A549 (cell line): ENCODE measurements at regions not wholly inside any gene's neighbourhood (a gene's known extent, or its start where the extent isn't known, plus 50 kb on each side); places are given as distances from the start of the nearest gene placed in this dataset.

ENCODE experiments used
- CEBPB ChIP-seq, 2 experiments: fragments of >200 bp in 1 of 2; sonication (Bioruptor Twin) in 1 of 2; formaldehyde crosslinking in 1 of 2; IDR thresholded peaks; 2 replicates each; pipeline ENCODE4 v1.6.1; 2012 to 2016
- HDAC2 ChIP-seq: fragments of 200-600 bp; sonication (generic); IDR thresholded peaks from 2 replicates; pipeline ENCODE4 v1.6.1; 2016
- MYC ChIP-seq: IDR thresholded peaks from 2 replicates; pipeline ENCODE4 v1.6.1; 2012; ENCODE audit warnings: mild to moderate bottlenecking, inconsistent platforms, low read length, improper control_type of control experiment, borderline replicate concordance
- POLR2A ChIP-seq: IDR thresholded peaks from 2 replicates; pipeline ENCODE4 v1.6.1; 2012; ENCODE audit warnings: mild to moderate bottlenecking, low read length
- RAD21 ChIP-seq, 2 experiments: fragments of >200 bp in 1 of 2; sonication (Bioruptor Twin) in 1 of 2; formaldehyde crosslinking in 1 of 2; IDR thresholded peaks in 1 of 2; conservative IDR thresholded peaks in 1 of 2; 2 replicates in 1 of 2; 3 replicates in 1 of 2; pipeline ENCODE4 v1.6.1; 2012 to 2018; ENCODE audit warnings: inconsistent platforms in 1 of 2
- REST ChIP-seq: fragments of 200-600 bp; sonication (generic); IDR thresholded peaks from 2 replicates; pipeline ENCODE4 v1.6.1; 2016; ENCODE audit warnings: antibody characterized with exemption, mild to moderate bottlenecking, moderate library complexity
- TF ChIP-seq, protein P1 (sequence below): fragments of >200 bp; sonication (Bioruptor Twin); formaldehyde crosslinking; IDR thresholded peaks from 3 replicates; pipeline ENCODE4 v1.5.1; 2016
- TF ChIP-seq, protein P2 (sequence below): IDR thresholded peaks from 2 replicates; pipeline ENCODE4 v1.6.1; 2012
- TF ChIP-seq, protein P3 (sequence below): IDR thresholded peaks from 2 replicates; pipeline ENCODE4 v1.6.1; 2012

- TF ChIP-seq, protein P1, sequence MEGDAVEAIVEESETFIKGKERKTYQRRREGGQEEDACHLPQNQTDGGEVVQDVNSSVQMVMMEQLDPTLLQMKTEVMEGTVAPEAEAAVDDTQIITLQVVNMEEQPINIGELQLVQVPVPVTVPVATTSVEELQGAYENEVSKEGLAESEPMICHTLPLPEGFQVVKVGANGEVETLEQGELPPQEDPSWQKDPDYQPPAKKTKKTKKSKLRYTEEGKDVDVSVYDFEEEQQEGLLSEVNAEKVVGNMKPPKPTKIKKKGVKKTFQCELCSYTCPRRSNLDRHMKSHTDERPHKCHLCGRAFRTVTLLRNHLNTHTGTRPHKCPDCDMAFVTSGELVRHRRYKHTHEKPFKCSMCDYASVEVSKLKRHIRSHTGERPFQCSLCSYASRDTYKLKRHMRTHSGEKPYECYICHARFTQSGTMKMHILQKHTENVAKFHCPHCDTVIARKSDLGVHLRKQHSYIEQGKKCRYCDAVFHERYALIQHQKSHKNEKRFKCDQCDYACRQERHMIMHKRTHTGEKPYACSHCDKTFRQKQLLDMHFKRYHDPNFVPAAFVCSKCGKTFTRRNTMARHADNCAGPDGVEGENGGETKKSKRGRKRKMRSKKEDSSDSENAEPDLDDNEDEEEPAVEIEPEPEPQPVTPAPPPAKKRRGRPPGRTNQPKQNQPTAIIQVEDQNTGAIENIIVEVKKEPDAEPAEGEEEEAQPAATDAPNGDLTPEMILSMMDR = no peak
- no peak for TF ChIP-seq POLR2A
- TF ChIP-seq, protein P2, sequence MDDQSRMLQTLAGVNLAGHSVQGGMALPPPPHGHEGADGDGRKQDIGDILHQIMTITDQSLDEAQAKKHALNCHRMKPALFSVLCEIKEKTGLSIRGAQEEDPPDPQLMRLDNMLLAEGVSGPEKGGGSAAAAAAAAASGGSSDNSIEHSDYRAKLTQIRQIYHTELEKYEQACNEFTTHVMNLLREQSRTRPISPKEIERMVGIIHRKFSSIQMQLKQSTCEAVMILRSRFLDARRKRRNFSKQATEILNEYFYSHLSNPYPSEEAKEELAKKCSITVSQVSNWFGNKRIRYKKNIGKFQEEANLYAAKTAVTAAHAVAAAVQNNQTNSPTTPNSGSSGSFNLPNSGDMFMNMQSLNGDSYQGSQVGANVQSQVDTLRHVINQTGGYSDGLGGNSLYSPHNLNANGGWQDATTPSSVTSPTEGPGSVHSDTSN = no peak
- no peak for TF ChIP-seq CEBPB (IDR thresholded peaks at IDR 0.05)
- no peak for TF ChIP-seq HDAC2
- TF ChIP-seq, protein P3, sequence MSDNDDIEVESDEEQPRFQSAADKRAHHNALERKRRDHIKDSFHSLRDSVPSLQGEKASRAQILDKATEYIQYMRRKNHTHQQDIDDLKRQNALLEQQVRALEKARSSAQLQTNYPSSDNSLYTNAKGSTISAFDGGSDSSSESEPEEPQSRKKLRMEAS = no peak
- no peak for TF ChIP-seq RAD21 (conservative IDR thresholded peaks at IDR 0.05 in 1 of 2, IDR thresholded peaks at IDR 0.05 in 1 of 2)
- no peak for TF ChIP-seq REST
- no peak for TF ChIP-seq MYC
Measured at GRCh38 chr1:221239792-221240191, 360.5 kb downstream of the HLX start.
